Stimulated activated CD8-positive, alpha-beta memory T cell treated with anti-CD3 and anti-CD28 coated beads, Interleukin-15, amount 100 ng/mL, for 4 hours (primary cell): ENCODE measurements at regions not wholly inside any gene's neighbourhood (a gene's known extent, or its start where the extent isn't known, plus 50 kb on each side); places are given as distances from the start of the nearest gene placed in this dataset.
"Not testable (repeated sequence)": the region's sequence is repeated elsewhere in the genome, so short reads cannot be mapped to it uniquely, and the experiment has no call there.

Experiments
- DNase-seq, 2 donors: peaks; one replicate each; pipeline ENCODE4 v3.0.0-alpha.2; 2020; ENCODE audit warnings: low read depth in 2 of 2

DNA sequence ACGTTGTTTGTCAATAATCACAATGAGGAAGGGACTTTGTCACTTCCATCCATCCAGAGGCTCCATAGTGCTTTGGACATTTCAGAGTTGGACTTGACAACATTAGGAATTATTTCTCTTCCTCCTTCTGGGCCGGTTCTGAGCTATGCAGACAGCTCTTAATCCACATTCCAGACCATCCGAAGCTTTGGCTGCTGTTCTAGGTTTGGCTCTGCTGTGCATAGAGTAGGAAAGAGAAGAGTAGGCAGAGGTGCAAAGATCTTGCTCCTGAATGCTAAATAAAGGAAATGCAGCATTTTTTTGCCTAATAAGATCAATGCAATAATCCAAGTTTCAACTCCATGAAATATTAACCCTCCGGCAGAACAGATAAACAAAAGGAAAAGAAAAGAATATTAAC lies 216.3 kb upstream of the PRNP start:
- no peak for DNase-seq

- no peak for DNase-seq
Observed at GRCh38 chr20:4468114-4468513, 218.1 kb upstream of the PRNP start.

DNA sequence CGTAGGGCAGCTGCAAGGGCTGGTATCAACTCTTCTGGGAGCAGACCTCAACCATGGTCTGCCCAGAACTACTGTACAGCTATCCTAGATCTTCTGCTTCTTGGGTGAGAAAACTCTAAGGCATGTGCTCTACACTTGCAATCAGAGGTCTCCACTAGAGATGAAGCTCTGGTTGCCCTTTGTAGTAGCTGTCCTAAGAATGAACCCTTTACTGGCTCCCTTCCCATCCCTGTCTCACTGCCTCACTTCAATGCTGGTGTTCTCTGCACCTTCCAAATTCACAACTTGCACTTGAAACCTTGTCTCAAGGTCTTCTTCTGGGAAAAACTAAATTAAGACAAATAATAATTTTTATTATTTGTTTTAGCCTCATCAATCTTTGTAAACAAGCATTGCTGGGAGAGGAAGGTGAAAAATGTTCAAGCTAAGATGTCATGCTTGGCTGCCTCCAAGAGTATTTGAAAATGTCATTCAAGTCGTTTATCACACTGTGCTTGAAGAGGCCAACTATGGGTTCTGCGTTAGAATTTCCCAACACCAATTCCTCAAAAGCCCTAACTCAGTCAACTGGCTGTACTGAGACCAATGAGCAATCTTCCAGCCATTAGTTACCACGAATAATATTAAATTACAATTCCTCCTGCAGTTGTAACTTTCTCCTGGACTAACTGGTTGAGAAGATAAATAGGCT lies 216.9 kb upstream of the ADRA1D start:
- DNase-seq: no peak

GRCh38 chr20:4465212-4465611 lies 216.1 kb upstream of the ADRA1D start:
- no peak for DNase-seq

DNA sequence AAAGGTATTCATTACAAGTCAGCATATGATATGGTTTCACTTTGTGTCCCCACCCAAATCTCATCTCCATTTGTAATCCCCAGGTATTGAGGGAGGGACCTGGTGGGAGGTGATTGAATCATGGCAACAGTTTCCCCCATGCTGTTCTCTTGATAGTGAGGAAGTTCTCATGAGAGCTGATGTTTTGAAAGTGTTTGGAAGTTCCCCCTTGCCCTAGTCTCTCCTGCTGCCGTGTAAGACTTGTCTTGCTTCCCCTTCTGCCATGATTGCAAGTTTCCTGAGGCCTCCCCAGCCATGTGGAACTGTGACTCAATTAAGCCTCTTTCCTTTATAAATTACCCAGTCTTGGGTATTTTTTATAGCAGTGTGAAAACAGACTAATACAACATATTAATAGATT lies 213.7 kb upstream of the ADRA1D start:
- DNase-seq: not testable (repeated sequence)

DNA sequence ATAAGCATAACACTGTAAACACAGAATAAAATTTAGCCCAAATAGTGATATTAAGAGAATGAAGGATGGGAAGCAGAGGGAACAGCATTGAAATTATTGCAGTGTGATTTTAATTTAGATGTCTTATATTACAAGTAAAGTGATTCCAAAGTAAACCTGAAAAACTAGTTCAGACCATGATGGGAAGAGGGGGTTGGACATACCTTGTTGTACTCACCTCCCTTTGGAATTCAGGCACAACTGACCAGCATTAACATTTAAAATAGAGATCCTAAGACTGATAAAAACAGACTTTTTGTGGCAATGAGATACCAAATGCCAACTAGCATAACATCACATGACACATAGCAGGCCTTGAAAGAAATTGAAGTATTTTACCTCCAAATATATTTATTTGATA lies 210.0 kb upstream of the ADRA1D start:
- DNase-seq: no peak

- DNase-seq: no peak
Observed at GRCh38 chr20:4457566-4458543, 208.8 kb upstream of the ADRA1D start.

DNA sequence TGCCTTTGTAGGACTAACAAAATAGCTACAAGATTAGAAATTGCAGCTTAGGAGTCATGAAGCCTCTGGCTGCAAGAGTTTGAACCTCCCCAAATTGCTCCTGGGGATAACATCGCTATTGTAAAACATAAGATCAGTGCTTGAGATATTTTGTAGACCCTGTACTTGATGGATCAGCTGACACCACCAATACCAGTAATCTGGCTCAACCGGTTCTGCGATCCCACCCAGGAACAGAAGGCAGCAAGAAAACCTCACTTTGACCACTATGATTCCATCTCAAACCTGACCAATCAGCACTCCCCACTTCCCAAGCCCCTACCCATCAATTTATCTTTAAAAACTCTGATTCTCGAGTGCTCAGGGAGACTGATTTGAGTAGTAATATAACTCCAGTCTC lies 206.9 kb upstream of the ADRA1D start:
- no peak for DNase-seq

- DNase-seq: no peak
Observed at GRCh38 chr20:4455301-4455701, 206.2 kb upstream of the ADRA1D start.

DNA sequence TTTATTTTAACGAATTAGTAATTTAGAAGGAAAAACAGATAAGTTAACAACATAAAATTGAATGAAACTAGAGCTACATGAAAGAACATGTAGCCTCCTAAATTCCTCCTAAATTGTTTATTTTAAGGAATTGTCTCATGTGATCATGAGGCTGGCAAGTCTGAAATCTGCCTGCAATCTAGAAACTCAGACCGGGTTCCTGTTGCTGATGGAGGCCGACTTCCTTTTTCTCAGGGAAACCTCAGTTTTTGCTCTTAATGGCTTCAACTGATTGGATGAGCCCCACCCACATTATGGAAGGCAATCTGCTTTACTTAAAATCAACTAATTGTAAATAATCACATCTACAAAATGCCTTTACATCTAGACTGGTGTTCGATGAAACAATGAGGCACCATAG lies 205.0 kb upstream of the ADRA1D start:
- DNase-seq: no peak

- no peak for DNase-seq
Observed at GRCh38 chr20:4453359-4453758, 204.3 kb upstream of the ADRA1D start.

DNA sequence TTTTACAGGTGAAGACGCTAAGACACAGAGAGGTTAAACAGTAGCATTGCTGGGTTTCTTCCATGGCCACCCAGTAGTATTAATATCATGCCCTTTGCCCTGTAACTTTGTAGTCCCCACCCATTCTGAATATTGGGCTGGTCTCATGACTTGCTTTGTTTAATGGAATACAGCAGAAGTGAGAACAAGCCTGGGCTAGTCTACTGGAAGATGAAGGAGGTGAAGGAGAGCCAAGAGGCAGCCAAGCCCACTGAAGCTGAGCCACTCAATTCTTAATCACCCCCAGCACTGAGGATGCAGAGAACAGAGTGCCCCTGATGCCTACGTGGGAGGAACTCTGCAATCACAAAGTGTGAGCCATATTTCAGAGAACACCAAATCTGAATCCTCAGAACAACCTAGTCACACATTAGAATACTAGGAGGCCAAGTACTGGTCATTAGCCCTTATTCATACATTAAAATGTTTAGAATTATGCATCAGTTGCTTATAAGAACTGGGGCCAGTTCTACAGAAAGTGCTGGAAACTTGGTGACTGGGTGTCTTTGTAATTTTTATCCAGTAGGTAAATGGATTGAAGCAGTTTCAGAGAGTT lies 202.5 kb upstream of the ADRA1D start:
- no peak for DNase-seq

DNA sequence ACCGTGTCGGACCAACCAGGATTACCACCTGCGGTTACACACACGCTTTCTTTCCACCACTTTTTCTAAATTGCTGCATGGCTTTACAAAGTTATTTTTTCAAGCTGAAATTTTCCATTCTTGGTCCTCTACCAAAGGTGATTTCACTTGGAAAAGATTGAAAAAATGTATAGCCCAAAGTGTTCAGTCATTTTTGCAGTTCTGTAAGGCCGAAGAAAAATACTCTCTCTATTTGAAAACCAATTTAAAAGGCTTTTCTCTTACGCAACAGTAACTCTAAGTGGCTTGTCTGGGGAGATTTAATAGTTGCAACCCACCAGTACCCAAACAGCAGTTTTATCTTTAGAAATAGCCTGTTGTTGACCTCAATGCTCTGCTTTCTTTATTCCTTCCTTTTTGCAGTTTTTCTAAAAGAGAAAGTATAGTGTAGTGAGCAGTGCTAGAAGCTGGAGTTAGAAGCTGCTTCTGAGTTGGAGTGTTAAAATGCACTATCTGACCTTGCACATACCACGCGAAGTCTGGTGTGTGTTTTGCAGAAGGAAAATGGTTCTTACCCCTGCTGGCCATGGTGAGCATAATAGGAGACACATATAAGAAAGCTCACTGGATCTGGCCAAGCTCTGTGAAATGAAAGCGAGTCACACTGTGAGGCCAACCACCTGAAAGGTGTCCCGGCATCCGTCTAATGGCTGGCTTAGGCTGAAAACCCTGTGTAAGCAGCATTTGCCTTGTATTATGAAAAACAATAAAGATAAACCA lies 201.0 kb upstream of the ADRA1D start:
- DNase-seq: no peak

- DNase-seq: no peak
Observed at GRCh38 chr20:4445784-4446183, 196.7 kb upstream of the ADRA1D start.

GRCh38 chr20:4445331-4445730 lies 196.2 kb upstream of the ADRA1D start:
- no peak for DNase-seq

GRCh38 chr20:4444404-4444803 lies 195.3 kb upstream of the ADRA1D start:
- DNase-seq: no peak

DNA sequence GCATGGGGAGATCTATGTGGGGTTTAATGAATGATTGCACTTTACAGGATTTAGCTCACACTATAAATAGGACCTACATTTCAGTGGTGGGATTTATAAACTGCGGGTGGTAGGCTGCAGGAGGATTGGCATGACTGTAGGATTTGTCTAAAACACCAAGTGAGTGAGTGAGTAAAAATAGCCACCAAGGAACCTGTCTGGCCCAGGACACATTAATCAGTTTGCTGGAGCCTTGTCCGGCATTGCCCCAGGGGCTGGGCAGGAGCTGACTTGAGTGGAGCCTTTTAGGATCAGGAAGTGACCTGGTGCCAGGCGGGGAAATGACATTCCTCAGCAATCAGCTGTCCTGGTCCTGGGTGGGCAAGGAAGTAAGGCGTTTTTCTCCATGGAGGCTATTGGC lies 193.9 kb upstream of the ADRA1D start:
- no peak for DNase-seq

DNA sequence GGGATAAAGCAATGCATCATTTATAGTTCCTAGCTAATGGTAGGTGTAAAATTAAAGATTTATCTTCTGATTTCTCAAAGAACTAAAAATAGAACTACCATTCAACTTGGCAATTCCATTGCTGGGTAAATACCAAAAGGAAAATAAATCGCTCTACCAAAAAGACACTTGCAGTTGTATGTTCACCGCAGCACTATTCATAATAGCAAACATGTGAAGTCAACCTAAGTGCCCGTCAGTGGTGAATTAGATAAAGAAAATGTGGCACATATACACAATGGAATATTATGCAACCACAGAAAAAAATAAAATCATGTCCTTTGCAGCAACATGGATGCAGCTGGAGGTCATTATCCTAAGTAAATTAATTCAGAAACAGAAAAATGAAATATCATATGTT lies 192.8 kb upstream of the ADRA1D start:
- DNase-seq: no peak

DNA sequence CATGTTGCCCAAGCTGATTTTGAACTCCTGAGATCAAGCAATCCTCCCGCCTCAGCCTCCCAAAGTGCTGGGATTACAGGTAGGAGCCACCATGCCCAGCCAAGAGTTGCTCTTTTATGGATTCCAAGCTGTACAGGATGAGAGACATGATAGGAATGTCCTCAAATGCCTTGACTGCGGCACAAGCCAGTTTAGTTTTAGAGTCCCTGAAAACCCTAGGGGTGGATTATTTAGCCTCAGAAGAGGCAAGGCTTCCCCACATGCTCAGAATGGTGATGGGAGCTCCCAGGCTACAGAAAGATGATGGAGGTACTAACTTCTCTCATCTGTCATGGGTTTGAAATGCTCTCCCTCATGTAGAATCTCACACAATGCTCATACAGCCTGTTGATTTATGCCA lies 192.1 kb upstream of the ADRA1D start:
- no peak for DNase-seq

DNA sequence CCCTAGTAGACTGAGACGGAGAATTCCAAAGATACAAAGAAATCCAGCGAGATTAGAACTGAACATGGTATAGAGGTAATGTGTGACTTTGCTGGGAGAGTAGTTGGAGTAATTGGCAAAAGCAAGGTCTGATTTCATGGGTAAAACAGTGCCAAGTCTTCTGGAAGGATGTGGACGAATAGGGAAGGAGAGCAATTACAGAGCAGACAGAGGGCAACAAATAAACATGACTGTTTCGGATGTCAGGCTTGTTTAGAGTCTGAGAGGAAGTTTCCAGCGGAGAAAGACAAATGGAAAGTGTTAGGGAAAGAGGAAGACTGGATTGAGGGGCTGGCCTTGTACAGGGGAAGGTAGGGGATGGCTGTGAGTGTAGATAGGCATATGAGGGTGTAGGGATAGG lies 190.4 kb upstream of the ADRA1D start:
- DNase-seq: no peak

DNA sequence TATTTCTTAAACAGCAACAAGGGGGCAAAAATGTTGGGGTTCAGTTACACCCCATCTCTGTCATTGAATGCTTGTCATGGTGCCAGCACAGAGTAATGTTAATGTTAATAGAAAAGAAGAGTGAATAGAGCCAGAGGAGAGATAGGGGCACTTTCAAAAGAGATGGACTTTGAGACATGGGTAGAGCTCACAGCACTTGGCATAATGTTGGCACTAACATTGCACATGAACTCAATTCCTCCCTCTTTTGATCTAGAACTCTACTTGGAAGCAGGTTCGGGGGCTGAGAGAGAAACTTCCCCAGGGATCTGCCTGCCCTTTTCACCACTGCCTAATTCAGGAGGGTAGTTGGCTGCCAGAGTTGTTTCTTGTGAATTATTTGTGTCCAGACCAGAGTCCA lies 188.0 kb upstream of the ADRA1D start:
- DNase-seq: no peak
